ENCODE measurements at regions not wholly inside any gene's neighbourhood (a gene's known extent, or its start where the extent isn't known, plus 50 kb on each side); places are given as distances from the start of the nearest gene placed in this dataset.

GRCh38 chr13:44292545-44292944 lies 81.1 kb upstream of the SERP2 start:
- DNase-seq, result peak in 1 of 3 donors; percentile 31

- DNase-seq, result peak; percentile 52 to 62 (median 55)
Measured at GRCh38 chr13:44293374-44293773, 80.2 kb upstream of the SERP2 start.

GRCh38 chr13:44293908-44294735 lies 79.5 kb upstream of the SERP2 start:
- DNase-seq, result peak in 1 of 3 donors; percentile 47

- peak; percentile 79 to 84 (median 80) for DNase-seq
Measured at GRCh38 chr13:44294876-44295275, 78.7 kb upstream of the SERP2 start.

GRCh38 chr13:44296856-44297255 lies 76.8 kb upstream of the SERP2 start:
- no peak for DNase-seq

- no peak for DNase-seq
Measured at GRCh38 chr13:44298314-44298713, 75.3 kb upstream of the SERP2 start.

- no peak for DNase-seq
Measured at GRCh38 chr13:44299152-44299943, 74.3 kb upstream of the SERP2 start.

- DNase-seq, result peak; percentile 78 to 89 (median 84)
Measured at GRCh38 chr13:44300895-44301638, 72.6 kb upstream of the SERP2 start.

GRCh38 chr13:44301639-44302015 lies 72.0 kb upstream of the SERP2 start:
- DNase-seq, result no peak

GRCh38 chr13:44302233-44302632 lies 71.4 kb upstream of the SERP2 start:
- no peak for DNase-seq

GRCh38 chr13:44302940-44303575 lies 70.6 kb upstream of the SERP2 start:
- no peak for DNase-seq

- no peak for DNase-seq
Measured at GRCh38 chr13:44303681-44304432, 69.8 kb upstream of the SERP2 start.

GRCh38 chr13:44304433-44304725 lies 69.2 kb upstream of the SERP2 start:
- DNase-seq, result no peak

GRCh38 chr13:44305286-44305685 lies 68.3 kb upstream of the SERP2 start:
- DNase-seq, result no peak

GRCh38 chr13:44305917-44306370 lies 67.7 kb upstream of the SERP2 start:
- no peak for DNase-seq

GRCh38 chr13:44306371-44307192 lies 67.0 kb upstream of the SERP2 start:
- DNase-seq, result peak; percentile 75 to 84 (median 81)

- DNase-seq, result no peak
Measured at GRCh38 chr13:44307255-44307654, 66.4 kb upstream of the SERP2 start.

- no peak for DNase-seq
Measured at GRCh38 chr13:44307844-44308243, 65.8 kb upstream of the SERP2 start.

GRCh38 chr13:44308352-44308751 lies 65.3 kb upstream of the SERP2 start:
- DNase-seq, result no peak

GRCh38 chr13:44309794-44310757 lies 63.5 kb upstream of the SERP2 start:
- DNase-seq, result no peak

All from suppressor macrophage treated with lipopolysaccharide for 1 hour (primary cell).